Lower leg skin (tissue), 3 donors: ENCODE measurements at regions not wholly inside any gene's neighbourhood (a gene's known extent, or its start where the extent isn't known, plus 50 kb on each side); places are given as distances from the start of the nearest gene placed in this dataset.

Experiments used
- CTCF ChIP-seq, 3 donors: fragments of 450-650 bp; IDR thresholded peaks; one replicate each; pipeline ENCODE4 v1.5.1; 2016; ENCODE audit warnings: antibody characterized with exemption in 3 of 3, mild to moderate bottlenecking in 3 of 3, moderate library complexity in 2 of 3
- POLR2A ChIP-seq, 2 donors: fragments of 450-650 bp; IDR thresholded peaks; one replicate each; pipeline ENCODE4 v1.6.1; 2016 to 2017; ENCODE audit warnings: antibody characterized with exemption in 2 of 2, mild to moderate bottlenecking in 1 of 2, moderate library complexity in 1 of 2

- TF ChIP-seq POLR2A (IDR thresholded peaks at IDR 0.05) (no peak), CTCF (IDR thresholded peaks at IDR 0.05) (no peak)
These were observed 60.2 kb upstream of the ZFP64 start for GRCh38 chr20:52251827-52252226.
